Tibial nerve (tissue), 4 donors: ENCODE measurements at regions not wholly inside any gene's neighbourhood (a gene's known extent, or its start where the extent isn't known, plus 50 kb on each side); places are given as distances from the start of the nearest gene placed in this dataset.

Source experiments
- CTCF ChIP-seq, 5 experiments: fragments of 200-600 bp in 3 of 5; fragments of 450-650 bp in 2 of 5; sonication (generic) in 3 of 5; IDR thresholded peaks; one replicate each; pipeline ENCODE4 v1.5.1; 2016 to 2019; ENCODE audit warnings: antibody characterized with exemption in 5 of 5, mild to moderate bottlenecking in 3 of 5, moderate library complexity in 2 of 5
- EP300 ChIP-seq, 2 donors: sonication (generic); formaldehyde crosslinking; IDR thresholded peaks; one replicate each; pipeline ENCODE4 v1.6.1; 2017; ENCODE audit warnings: antibody characterized with exemption in 2 of 2, mild to moderate bottlenecking in 1 of 2
- POLR2A ChIP-seq, 2 donors: fragments of 450-650 bp; IDR thresholded peaks; one replicate each; pipeline ENCODE4 v1.6.1; 2017; ENCODE audit warnings: antibody characterized with exemption in 2 of 2, mild to moderate bottlenecking in 2 of 2, moderate library complexity in 2 of 2

- TF ChIP-seq POLR2A (IDR thresholded peaks at IDR 0.05), result no peak
- no peak for TF ChIP-seq CTCF (IDR thresholded peaks at IDR 0.05)
- TF ChIP-seq EP300 (IDR thresholded peaks at IDR 0.05), result no peak
Measured at GRCh38 chr10:129056734-129057689, 410.0 kb upstream of the MGMT start.
